ENCODE measurements at regions not wholly inside any gene's neighbourhood (a gene's known extent, or its start where the extent isn't known, plus 50 kb on each side); places are given as distances from the start of the nearest gene placed in this dataset.

- ChIA-PET CTCF (interaction anchor here (1.2 to 1.3 kb wide), 2 partner anchors 10 to 13 kb away, joined by 3 to 4 read pairs; no protein-coding TSS in a partner anchor), POLR2A (no interaction called here)
- no peak for TF ChIP-seq CTCF (IDR thresholded peaks at IDR 0.05; ENCODE audit: control extremely low read depth, extremely low read depth, low read depth, missing control alignments)
- no peak for DNase-seq (ENCODE audit: extremely low spot score)
These were observed 339.1 kb upstream of the SLC10A2 start for GRCh38 chr13:103405297-103405696.

GRCh38 chr13:103403814-103404213 lies 337.6 kb upstream of the SLC10A2 start:
- no peak for TF ChIP-seq CTCF (IDR thresholded peaks at IDR 0.05; ENCODE audit: control extremely low read depth, extremely low read depth, low read depth, missing control alignments)
- POLR2A ChIA-PET, result no interaction called here
- DNase-seq (ENCODE audit: extremely low spot score), result no peak

GRCh38 chr13:103403148-103403740 lies 337.0 kb upstream of the SLC10A2 start:
- CTCF ChIA-PET, result no interaction called here
- no peak for DNase-seq (ENCODE audit: extremely low spot score)
- TF ChIP-seq CTCF (IDR thresholded peaks at IDR 0.05; ENCODE audit: control extremely low read depth, extremely low read depth, low read depth, missing control alignments), result no peak
- POLR2A ChIA-PET, result no interaction called here

More at GRCh38 chr13:103403814-103404213, 337.6 kb upstream of the SLC10A2 start:
- CTCF ChIA-PET, result no interaction called here

GRCh38 chr13:103395139-103395538 lies 328.9 kb upstream of the SLC10A2 start:
- TF ChIP-seq CTCF (IDR thresholded peaks at IDR 0.05; ENCODE audit: control extremely low read depth, extremely low read depth, low read depth, missing control alignments), result no peak
- ChIA-PET POLR2A (no interaction called here), CTCF (interaction anchor here (1.3 kb wide), 1 partner anchor 10 kb away, joined by 3 read pairs; no protein-coding TSS in a partner anchor)
- DNase-seq (ENCODE audit: extremely low spot score), result no peak

GRCh38 chr13:103394618-103395017 lies 328.4 kb upstream of the SLC10A2 start:
- POLR2A ChIA-PET, result no interaction called here
- CTCF ChIA-PET, result interaction anchor here (1.3 kb wide), 1 partner anchor 10 kb away, joined by 3 read pairs; no protein-coding TSS in a partner anchor
- TF ChIP-seq CTCF (IDR thresholded peaks at IDR 0.05; ENCODE audit: control extremely low read depth, extremely low read depth, low read depth, missing control alignments), result no peak
- no peak for DNase-seq (ENCODE audit: extremely low spot score)

- POLR2A ChIA-PET, result no interaction called here
- DNase-seq (ENCODE audit: extremely low spot score), result no peak
- no peak for TF ChIP-seq CTCF (IDR thresholded peaks at IDR 0.05; ENCODE audit: control extremely low read depth, extremely low read depth, low read depth, missing control alignments)
- CTCF ChIA-PET, result interaction anchor here (1.1 to 1.8 kb wide), 3 partner anchors 13 to 251 kb away, joined by 3 to 4 read pairs (median 3); no protein-coding TSS in a partner anchor
These were observed 325.7 kb upstream of the SLC10A2 start for GRCh38 chr13:103391936-103392335.
